Neural crest cell (in vitro differentiated cells): ENCODE measurements at regions not wholly inside any gene's neighbourhood (a gene's known extent, or its start where the extent isn't known, plus 50 kb on each side); places are given as distances from the start of the nearest gene placed in this dataset.

Source experiments
- DNase-seq: peaks from one replicate; pipeline ENCODE4 v3.0.0; 2021; ENCODE audit warnings: low read depth, mixed read lengths, low spot score
- H3K27ac Mint-ChIP-seq: one replicate; pipeline ENCODE4 v1.8.0; 2021; ENCODE audit warnings: mild to moderate bottlenecking, mixed read lengths; ENCODE audit not compliant: unreplicated experiment
- H3K27me3 Mint-ChIP-seq: 2 replicates; pipeline ENCODE4 v1.8.0; 2021; ENCODE audit warnings: low read depth, mild to moderate bottlenecking, mixed read lengths
- H3K36me3 Mint-ChIP-seq: 2 replicates; pipeline ENCODE4 v1.8.0; 2021; ENCODE audit warnings: low read depth, mild to moderate bottlenecking, mixed read lengths
- H3K4me1 Mint-ChIP-seq: 2 replicates; pipeline ENCODE4 v1.8.0; 2021; ENCODE audit warnings: mixed read lengths
- H3K4me3 Mint-ChIP-seq: one replicate; pipeline ENCODE4 v1.8.0; 2021; ENCODE audit warnings: mild to moderate bottlenecking, mixed read lengths
- H3K9me3 Mint-ChIP-seq: 2 replicates; pipeline ENCODE4 v1.8.0; 2021; ENCODE audit warnings: mixed read lengths
- CTCF ChIP-seq: fragments of 200-600 bp; sonication (generic); conservative IDR thresholded peaks from 2 replicates; pipeline ENCODE4 v1.5.0; 2021; ENCODE audit warnings: antibody characterized with exemption, mild to moderate bottlenecking

DNA sequence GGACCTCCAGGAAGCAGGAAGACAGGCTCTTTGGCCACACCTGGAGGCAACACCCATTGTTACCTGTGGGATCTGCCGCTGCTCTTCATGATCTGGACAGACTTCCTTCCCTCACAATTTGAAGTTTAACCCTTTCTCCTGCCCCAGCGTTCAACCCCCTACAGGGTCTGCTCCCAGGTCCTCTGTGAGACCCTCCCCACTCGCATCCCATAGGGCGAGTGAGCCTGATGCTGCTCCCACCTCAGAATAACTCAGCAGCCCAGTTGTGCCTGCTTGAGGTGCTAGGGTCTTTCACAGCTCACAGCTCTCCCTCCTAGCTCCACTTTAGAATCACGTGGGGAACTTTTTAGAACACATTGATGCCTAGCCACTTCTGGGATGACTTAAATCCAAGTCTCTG lies 61.8 kb upstream of the C10orf90 start:
- Mint-ChIP-seq H3K4me3 (no peak overlapping the region), H3K36me3 (no peaks in the 10 kb centered on the region), H3K27me3 (no peaks in the 10 kb centered on the region), H3K27ac (no peak overlapping the region), H3K9me3 (peaks cover 4% of the 10 kb centered on the region), H3K4me1 (no peaks in the 10 kb centered on the region)
- TF ChIP-seq CTCF: no peak
- no peak for DNase-seq

- no peak for DNase-seq
- no peaks in the 10 kb centered on the region for H3K4me1 Mint-ChIP-seq
- no peaks in the 10 kb centered on the region for H3K36me3 Mint-ChIP-seq
- H3K27ac Mint-ChIP-seq: no peak overlapping the region
- TF ChIP-seq CTCF: no peak
- no peak overlapping the region for H3K4me3 Mint-ChIP-seq
- peaks cover 4% of the 10 kb centered on the region for H3K9me3 Mint-ChIP-seq
- H3K27me3 Mint-ChIP-seq: no peaks in the 10 kb centered on the region
Measured at GRCh38 chr10:126732868-126733267, 62.4 kb upstream of the C10orf90 start.

- no peaks in the 10 kb centered on the region for H3K4me1 Mint-ChIP-seq
- H3K27ac Mint-ChIP-seq: no peak overlapping the region
- no peaks in the 10 kb centered on the region for H3K9me3 Mint-ChIP-seq
- no peak overlapping the region for H3K4me3 Mint-ChIP-seq
- no peak for TF ChIP-seq CTCF
- H3K27me3 Mint-ChIP-seq: no peaks in the 10 kb centered on the region
- DNase-seq: no peak
- no peaks in the 10 kb centered on the region for H3K36me3 Mint-ChIP-seq
Measured at GRCh38 chr10:126734015-126734414, 63.5 kb upstream of the C10orf90 start.

DNA sequence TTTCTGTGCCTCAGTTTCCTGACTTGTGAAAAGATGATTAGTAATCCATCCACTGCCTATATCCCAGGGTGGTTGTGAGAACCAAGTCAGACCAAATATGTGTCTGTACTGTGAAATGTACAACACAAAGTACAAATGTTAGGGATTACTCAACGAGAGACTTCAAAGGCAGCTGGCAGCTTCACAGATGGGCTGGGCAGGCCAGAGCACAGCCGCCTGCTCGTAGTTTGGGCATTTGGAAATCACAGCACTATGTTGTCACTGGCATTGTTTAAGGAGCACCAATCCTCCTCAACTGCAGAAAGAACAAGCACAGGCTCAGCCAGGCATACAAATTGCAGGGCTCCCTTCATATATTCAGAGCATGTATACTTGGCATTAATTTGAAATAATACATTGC lies 64.5 kb upstream of the C10orf90 start:
- H3K27ac Mint-ChIP-seq: no peak overlapping the region

DNA sequence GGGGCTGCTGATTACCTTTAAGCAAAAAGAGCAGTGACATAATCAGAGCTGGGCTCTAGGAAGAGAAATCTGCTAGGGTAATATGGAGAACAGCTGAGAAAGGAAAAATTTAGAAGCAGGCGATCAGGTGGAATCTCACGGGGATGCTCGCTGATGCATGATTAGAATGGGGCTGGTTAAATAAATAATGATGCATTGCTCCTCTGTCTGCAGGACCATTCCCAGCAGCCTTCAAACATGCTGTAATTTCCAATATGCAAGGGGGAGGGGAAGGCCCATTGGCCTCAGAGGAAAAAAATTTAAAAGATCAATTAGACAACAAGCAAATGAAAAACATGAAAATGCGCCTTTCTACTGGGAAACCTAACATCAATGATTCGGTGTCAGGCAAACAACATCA lies 65.6 kb upstream of the C10orf90 start:
- Mint-ChIP-seq H3K27me3 (no peaks in the 10 kb centered on the region), H3K27ac (no peak overlapping the region)
- no peak for TF ChIP-seq CTCF

More for the DNA sequence above, 64.5 kb upstream of the C10orf90 start:
- Mint-ChIP-seq H3K27me3 (no peaks in the 10 kb centered on the region), H3K4me1 (no peaks in the 10 kb centered on the region), H3K4me3 (no peak overlapping the region), H3K36me3 (no peaks in the 10 kb centered on the region), H3K9me3 (no peaks in the 10 kb centered on the region)
- no peak for TF ChIP-seq CTCF
- no peak for DNase-seq

DNA sequence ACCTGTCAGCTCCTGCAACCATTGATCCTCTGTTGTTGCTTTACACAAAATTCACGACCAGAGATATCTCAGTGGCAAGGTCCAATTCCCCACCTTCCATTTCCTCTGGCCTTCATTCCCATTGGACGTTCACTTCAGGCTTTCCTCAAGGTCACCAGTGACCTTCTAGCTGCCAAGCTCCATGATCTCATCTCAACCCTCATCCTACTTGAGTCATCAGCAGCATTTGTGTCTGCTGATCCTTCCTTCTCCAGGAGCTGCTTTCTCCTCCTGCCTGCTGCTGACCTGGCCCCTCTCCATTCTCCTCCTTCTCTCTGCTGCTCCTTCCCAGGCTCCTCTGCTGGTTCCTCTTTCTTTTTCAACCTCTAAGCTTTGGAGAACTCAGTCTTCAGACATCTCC lies 66.2 kb upstream of the C10orf90 start:
- Mint-ChIP-seq H3K4me3 (no peak overlapping the region), H3K4me1 (no peaks in the 10 kb centered on the region), H3K36me3 (no peaks in the 10 kb centered on the region), H3K27ac (no peak overlapping the region), H3K27me3 (no peaks in the 10 kb centered on the region), H3K9me3 (no peaks in the 10 kb centered on the region)
- DNase-seq: no peak
- TF ChIP-seq CTCF: no peak

More for the DNA sequence above, 65.6 kb upstream of the C10orf90 start:
- no peaks in the 10 kb centered on the region for H3K36me3 Mint-ChIP-seq
- H3K4me3 Mint-ChIP-seq: no peak overlapping the region
- DNase-seq: no peak
- H3K4me1 Mint-ChIP-seq: no peaks in the 10 kb centered on the region
- no peaks in the 10 kb centered on the region for H3K9me3 Mint-ChIP-seq
